ENCODE measurements at regions not wholly inside any gene's neighbourhood (a gene's known extent, or its start where the extent isn't known, plus 50 kb on each side); places are given as distances from the start of the nearest gene placed in this dataset.
"Not testable (repeated sequence)": the region's sequence is repeated elsewhere in the genome, so short reads cannot be mapped to it uniquely, and the experiment has no call there.

DNA sequence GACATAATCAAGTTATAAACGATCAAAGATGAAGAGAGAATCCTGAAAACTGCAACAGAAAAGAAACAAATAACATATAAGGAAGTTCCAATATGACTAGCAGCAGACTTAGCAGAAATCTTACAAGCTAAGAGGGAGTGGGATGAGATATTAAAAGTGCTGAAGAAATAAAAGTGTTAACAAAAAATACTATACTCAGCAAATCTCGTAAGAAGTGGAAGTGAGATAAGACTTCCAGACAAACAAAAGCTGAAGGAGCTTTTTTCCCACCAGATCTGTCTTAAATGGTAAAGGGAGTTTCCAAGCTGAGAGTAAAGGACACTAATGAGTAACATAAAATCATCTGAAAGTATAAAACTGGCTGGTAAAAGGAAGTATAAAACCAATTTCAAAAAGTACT lies 2036.0 kb upstream of the C9orf72 start:
- no peak for TF ChIP-seq CTCF (IDR thresholded peaks at IDR 0.05; ENCODE audit: low read depth, low read length)
- H3K4me3 ChIP-seq (ENCODE audit: low read depth, low read length): no peak overlapping the region

GRCh38 chr9:29613773-29614172 lies 2040.5 kb upstream of the C9orf72 start:
- no peak for TF ChIP-seq CTCF (IDR thresholded peaks at IDR 0.05; ENCODE audit: low read depth, low read length)

GRCh38 chr9:29616844-29617243 lies 2043.6 kb upstream of the C9orf72 start:
- no peak for TF ChIP-seq CTCF (IDR thresholded peaks at IDR 0.05; ENCODE audit: low read depth, low read length)
- H3K4me3 ChIP-seq (ENCODE audit: low read depth, low read length): no peak overlapping the region

More at GRCh38 chr9:29613773-29614172, 2040.5 kb upstream of the C9orf72 start:
- H3K4me3 ChIP-seq (ENCODE audit: low read depth, low read length): no peak overlapping the region

GRCh38 chr9:29625292-29625731 lies 2052.0 kb upstream of the C9orf72 start:
- TF ChIP-seq CTCF (IDR thresholded peaks at IDR 0.05; ENCODE audit: low read depth, low read length): no peak
- H3K4me3 ChIP-seq (ENCODE audit: low read depth, low read length): no peak overlapping the region

DNA sequence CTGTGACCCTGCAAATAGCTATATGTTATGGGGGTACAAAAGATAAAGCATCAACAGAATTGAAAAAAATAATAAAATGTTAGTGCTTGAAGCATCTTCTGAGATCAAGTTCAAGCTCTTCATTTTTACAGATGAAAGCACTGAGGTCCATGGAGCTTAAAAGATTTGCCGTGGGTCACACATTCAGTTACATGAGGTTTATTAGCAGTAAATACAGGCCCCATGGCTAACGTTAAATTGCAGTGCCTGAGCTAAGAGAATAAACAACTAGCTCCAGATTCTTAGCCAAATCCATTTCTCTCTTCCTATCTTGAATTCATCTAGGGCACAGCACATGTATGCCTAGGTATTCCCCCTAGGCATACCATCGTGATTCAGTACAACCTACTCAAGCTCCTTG lies 2052.7 kb upstream of the C9orf72 start:
- no peak overlapping the region for H3K4me3 ChIP-seq (ENCODE audit: low read depth, low read length)
- no peak for TF ChIP-seq CTCF (IDR thresholded peaks at IDR 0.05; ENCODE audit: low read depth, low read length)

DNA sequence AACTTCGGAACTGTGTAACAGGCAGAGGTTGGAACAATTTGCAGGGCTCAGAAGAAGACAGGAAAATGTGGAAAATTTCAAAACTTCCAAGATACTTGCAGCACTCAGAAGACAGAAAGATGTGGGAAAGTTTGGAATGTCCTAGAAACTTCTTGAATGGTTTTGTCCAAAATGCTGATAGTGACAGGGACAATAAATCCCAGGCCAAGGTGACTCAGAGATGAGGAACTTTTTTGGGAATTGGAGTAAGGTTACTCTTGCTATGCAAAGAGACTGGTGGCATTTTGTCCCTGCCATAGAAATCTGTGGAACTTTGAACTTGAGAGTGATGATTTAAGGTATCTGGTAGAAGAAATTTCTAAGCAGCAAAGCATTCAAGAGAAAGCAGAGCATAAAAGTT lies 2055.6 kb upstream of the C9orf72 start:
- not testable (repeated sequence) for H3K4me3 ChIP-seq (ENCODE audit: low read depth, low read length)

GRCh38 chr9:29637471-29638237 lies 2064.4 kb upstream of the C9orf72 start:
- TF ChIP-seq CTCF (IDR thresholded peaks at IDR 0.05; ENCODE audit: low read depth, low read length): no peak
- H3K4me3 ChIP-seq (ENCODE audit: low read depth, low read length): no peak overlapping the region

- H3K4me3 ChIP-seq (ENCODE audit: low read depth, low read length): no peak overlapping the region
- TF ChIP-seq CTCF (IDR thresholded peaks at IDR 0.05; ENCODE audit: low read depth, low read length): no peak
Measured at GRCh38 chr9:29640507-29640906, 2067.2 kb upstream of the C9orf72 start.

Data from WI38 (cell line).